Osteocyte (in vitro differentiated cells): ENCODE measurements at regions not wholly inside any gene's neighbourhood (a gene's known extent, or its start where the extent isn't known, plus 50 kb on each side); places are given as distances from the start of the nearest gene placed in this dataset.

Source experiments
- DNase-seq: peaks from one replicate; pipeline ENCODE4 v3.0.0; 2021; ENCODE audit warnings: mixed read lengths; ENCODE audit not compliant: unreplicated experiment; ENCODE audit errors: extremely low spot score
- H3K27ac Mint-ChIP-seq: one replicate; pipeline ENCODE4 v1.8.0; 2021; ENCODE audit warnings: mild to moderate bottlenecking, mixed read lengths; ENCODE audit not compliant: unreplicated experiment
- H3K27me3 Mint-ChIP-seq: one replicate; pipeline ENCODE4 v1.8.0; 2021; ENCODE audit warnings: mixed read lengths; ENCODE audit not compliant: unreplicated experiment
- H3K36me3 Mint-ChIP-seq: one replicate; pipeline ENCODE4 v1.8.0; 2021; ENCODE audit warnings: mixed read lengths; ENCODE audit not compliant: unreplicated experiment
- H3K4me1 Mint-ChIP-seq: one replicate; pipeline ENCODE4 v1.8.0; 2021; ENCODE audit warnings: mixed read lengths; ENCODE audit not compliant: unreplicated experiment
- H3K4me3 Mint-ChIP-seq: one replicate; pipeline ENCODE4 v1.8.0; 2021; ENCODE audit warnings: mild to moderate bottlenecking, moderate library complexity, mixed read lengths; ENCODE audit not compliant: unreplicated experiment
- H3K9me3 Mint-ChIP-seq: one replicate; pipeline ENCODE4 v1.8.0; 2021; ENCODE audit warnings: mixed read lengths; ENCODE audit not compliant: unreplicated experiment
- CTCF ChIP-seq: fragments of 200-600 bp; sonication (generic); IDR thresholded peaks from 2 replicates; pipeline ENCODE4 v1.5.0; 2021; ENCODE audit warnings: antibody characterized with exemption, mild to moderate bottlenecking, moderate library complexity

DNA sequence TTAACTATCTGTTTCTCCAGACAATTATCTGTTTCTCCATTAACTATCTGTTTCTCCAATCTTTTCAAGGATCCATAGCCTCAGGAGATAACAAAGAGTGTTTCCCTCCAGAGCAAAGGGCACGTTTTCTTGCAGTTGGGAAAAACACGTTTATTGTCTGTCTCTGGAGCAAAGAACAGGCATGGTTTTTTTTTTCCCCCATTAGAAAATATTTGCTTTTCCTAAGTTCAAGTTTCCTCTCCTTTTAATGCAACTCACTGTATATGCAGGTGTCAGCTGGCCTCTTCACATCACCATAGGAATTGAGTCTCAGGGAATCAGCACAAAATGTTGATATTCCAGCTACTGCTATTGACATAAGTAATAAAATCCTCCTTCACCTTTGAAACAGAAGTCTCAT is 984.4 kb downstream of the RAB28 start:
- no peak for TF ChIP-seq CTCF
- Mint-ChIP-seq H3K27me3 (no peaks in the 10 kb centered on the region), H3K4me3 (no peak overlapping the region), H3K4me1 (no peaks in the 10 kb centered on the region), H3K9me3 (peaks cover 3% of the 10 kb centered on the region), H3K27ac (no peak overlapping the region), H3K36me3 (no peaks in the 10 kb centered on the region)
- DNase-seq = no peak

- no peak overlapping the region for H3K27ac Mint-ChIP-seq
- no peak for DNase-seq
- no peak overlapping the region for H3K4me3 Mint-ChIP-seq
- no peak for TF ChIP-seq CTCF
- no peaks in the 10 kb centered on the region for H3K27me3 Mint-ChIP-seq
- H3K36me3 Mint-ChIP-seq = no peaks in the 10 kb centered on the region
- no peaks in the 10 kb centered on the region for H3K4me1 Mint-ChIP-seq
- peaks cover 16% of the 10 kb centered on the region for H3K9me3 Mint-ChIP-seq
Measured at GRCh38 chr4:12495211-12495610, 988.9 kb downstream of the RAB28 start.

DNA sequence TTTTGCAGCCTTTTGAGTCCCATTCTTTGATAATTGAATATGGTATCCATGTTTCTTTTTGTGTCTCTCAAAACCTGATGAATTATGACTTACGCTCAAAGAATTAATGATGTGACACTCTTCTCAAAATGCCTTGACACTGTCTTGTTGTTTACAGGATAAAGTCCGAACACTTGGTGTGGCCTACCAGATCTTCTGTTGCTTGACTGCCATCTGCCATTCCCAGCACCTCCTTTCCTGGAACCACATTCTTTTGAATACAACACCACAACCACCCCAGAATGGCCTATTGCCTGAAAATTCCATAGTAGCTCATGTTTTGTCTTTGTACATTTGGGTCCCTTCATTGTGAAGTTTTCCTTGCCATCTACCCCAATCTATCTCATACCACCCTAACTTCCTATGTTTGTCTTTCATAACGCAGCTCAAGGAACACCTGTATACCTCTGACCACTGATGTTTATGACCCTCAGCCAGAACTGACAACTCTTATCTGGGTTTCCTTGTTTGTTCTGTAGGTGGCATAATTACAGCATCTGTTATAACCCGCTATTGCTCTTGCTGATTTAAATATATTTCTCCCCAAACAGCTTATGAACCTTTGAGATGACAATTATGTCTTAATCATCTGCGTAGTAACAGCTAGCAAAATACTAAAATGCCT is 991.3 kb downstream of the RAB28 start:
- no peak overlapping the region for H3K4me3 Mint-ChIP-seq
- no peak for TF ChIP-seq CTCF
- no peaks in the 10 kb centered on the region for H3K36me3 Mint-ChIP-seq
- H3K4me1 Mint-ChIP-seq = no peaks in the 10 kb centered on the region
- H3K9me3 Mint-ChIP-seq = peaks cover 27% of the 10 kb centered on the region
- no peaks in the 10 kb centered on the region for H3K27me3 Mint-ChIP-seq
- no peak for DNase-seq
- H3K27ac Mint-ChIP-seq = no peak overlapping the region

- Mint-ChIP-seq H3K27ac (no peak overlapping the region), H3K36me3 (no peaks in the 10 kb centered on the region), H3K4me3 (no peak overlapping the region), H3K9me3 (peaks cover 30% of the 10 kb centered on the region), H3K4me1 (no peaks in the 10 kb centered on the region), H3K27me3 (no peaks in the 10 kb centered on the region)
- DNase-seq = no peak
- TF ChIP-seq CTCF = no peak
Measured at GRCh38 chr4:12488672-12489071, 995.5 kb downstream of the RAB28 start.

DNA sequence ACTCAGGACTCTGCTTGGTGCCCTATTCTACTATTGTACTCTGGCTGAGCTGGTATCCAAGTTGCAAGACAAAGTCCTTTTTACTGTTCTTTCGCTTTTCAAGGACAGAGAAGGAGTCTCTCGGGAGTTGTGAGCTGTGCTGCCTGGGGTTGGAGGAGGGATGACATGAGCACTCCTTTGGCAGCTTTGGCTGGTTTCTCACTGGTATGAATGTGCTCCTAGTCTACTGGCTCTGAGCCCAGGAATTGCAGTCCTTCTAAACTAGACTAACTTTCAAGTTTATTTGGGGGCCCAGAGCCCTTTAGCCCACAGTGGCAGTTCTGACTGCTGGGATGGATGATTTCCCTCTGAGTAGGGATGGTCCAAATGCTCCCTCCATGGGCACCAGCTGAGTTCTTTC is 997.1 kb downstream of the RAB28 start:
- Mint-ChIP-seq H3K27ac (no peak overlapping the region), H3K9me3 (peaks cover 30% of the 10 kb centered on the region), H3K4me1 (no peaks in the 10 kb centered on the region), H3K4me3 (no peak overlapping the region), H3K27me3 (no peaks in the 10 kb centered on the region), H3K36me3 (no peaks in the 10 kb centered on the region)
- TF ChIP-seq CTCF = no peak
- no peak for DNase-seq
